Stimulated activated CD4-positive, alpha-beta T cell treated with anti-CD3 and anti-CD28 coated beads, Interleukin-12 subunit alpha, Interleukin-12 subunit beta, amount 100 ng/mL, for 24 hours (primary cell): ENCODE measurements at regions not wholly inside any gene's neighbourhood (a gene's known extent, or its start where the extent isn't known, plus 50 kb on each side); places are given as distances from the start of the nearest gene placed in this dataset.

Experiments used
- DNase-seq, 2 experiments: peaks; one replicate each; pipeline ENCODE4 v3.0.0-alpha.2; 2020; ENCODE audit warnings: low read depth in 2 of 2

DNA sequence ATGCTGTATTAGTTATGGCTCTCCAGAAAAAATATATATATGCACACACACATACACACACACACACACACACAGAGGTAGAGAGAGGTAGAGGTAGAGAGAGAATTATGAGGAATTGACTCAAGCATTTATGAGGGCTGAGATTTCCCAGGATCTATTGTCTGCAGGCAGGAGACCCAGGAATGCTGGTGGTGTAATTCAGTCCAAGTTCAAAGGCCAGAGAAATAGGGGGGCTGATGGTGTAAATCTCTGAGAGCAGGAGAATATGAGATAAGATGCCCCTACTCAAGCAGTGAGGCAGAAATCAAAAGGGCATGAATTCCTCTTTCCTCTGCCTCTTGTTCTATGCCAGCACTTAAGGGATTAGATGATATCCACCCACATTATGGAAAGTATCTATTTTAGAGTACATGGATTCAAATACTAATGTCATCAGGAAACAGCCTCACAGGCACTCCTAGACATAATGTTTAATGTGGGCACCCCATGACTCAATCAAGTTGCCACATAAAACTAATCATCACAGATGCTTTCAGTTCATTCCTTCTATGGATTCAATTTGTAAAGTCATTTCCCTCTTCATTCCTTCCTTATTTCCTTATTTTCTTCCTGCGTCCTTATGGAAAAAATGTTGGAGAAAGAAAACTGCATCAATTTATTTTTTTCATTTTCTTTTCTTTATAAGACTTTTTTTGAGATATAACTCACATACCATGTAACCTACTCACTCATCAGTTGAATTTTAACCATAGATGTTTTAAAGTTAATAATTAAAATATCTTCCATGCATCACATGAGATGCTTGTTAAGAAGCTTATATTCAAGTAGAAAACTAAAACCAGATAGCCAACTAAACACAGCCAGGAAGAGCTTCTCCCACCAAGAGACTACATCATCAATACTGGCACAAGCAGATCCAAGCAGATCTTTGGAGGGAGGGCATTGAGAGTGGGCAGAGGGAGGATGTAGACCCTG, 406.2 kb downstream of the MBD2 start:
- DNase-seq, result no peak

DNA sequence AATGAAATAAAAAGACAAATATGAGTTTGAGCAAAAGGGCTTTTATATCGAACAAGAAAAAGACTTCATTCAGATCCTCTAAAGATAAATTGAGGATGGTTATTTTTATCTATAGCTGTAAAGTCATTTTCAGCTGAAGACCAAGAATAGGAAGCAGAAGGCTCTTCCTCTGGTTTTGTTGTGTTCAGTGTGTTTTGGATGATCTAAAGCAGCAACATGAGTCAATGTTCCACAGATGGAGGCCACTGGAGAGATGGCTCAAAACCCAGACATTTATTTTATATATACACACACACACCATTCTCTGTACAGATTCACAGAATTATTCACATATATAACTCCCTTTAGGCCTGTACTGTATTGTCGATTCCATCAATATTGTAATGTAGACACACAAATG, 424.3 kb downstream of the MBD2 start:
- DNase-seq, result no peak

DNA sequence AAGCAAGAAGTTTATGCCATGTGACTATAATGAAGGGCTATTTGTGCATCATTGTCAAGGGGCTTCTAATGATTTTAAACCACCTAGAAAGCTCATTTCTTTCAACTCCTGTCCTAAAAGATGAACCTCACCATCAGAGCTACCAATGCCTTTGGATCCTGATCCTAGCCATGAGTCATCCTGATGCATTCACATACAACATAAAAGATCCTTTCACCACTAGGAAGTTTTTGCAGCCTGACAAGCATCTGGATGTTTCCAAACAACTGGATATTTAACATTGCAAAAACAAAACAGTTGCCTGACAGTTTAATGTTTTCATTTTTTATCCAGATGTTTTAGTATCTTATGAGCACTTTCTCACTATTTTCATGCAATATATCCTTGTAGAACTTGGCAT, 425.3 kb downstream of the MBD2 start:
- no peak for DNase-seq

DNA sequence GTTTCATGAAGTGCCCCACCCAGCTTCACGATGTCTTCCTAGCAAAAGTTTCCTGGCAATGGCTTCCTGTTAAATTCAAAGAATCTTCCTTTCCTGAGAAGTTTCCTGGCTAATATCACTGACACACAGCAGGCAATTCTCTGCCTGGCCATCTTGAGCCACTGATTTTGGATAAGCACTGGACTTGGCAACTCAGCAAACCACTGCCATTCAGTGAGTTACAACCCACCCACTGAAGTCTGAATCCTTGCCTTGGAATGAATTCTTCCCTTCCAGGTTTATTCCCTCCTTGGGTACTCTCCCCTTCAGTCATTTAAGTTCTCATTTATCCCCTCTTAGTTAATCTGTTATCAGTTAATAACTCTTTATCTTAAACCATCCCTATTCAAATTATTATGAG, 426.0 kb downstream of the MBD2 start:
- DNase-seq, result no peak

DNA sequence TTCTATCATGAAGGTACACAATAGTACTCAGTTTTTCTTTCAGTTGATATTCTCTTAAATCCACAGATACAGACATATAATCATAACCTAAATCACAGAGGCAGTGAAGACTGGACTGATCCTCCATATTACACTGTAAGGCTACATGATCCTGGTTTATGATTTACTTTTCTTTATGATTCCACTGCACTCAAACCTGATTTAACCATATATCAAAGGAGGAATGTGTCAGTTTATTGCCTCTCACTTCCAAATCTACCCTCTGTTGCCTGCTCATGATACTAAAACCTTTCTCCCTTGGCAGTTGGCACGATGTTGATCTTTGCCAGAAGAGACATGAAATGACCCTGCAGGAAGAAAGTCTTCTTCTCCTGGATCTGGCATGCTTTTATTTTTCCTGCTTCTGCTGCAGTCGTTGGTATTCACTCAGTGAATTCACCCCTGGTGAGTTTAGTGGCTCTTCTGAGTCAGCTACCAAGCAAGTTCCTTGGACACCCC, 426.4 kb downstream of the MBD2 start:
- no peak for DNase-seq

DNA sequence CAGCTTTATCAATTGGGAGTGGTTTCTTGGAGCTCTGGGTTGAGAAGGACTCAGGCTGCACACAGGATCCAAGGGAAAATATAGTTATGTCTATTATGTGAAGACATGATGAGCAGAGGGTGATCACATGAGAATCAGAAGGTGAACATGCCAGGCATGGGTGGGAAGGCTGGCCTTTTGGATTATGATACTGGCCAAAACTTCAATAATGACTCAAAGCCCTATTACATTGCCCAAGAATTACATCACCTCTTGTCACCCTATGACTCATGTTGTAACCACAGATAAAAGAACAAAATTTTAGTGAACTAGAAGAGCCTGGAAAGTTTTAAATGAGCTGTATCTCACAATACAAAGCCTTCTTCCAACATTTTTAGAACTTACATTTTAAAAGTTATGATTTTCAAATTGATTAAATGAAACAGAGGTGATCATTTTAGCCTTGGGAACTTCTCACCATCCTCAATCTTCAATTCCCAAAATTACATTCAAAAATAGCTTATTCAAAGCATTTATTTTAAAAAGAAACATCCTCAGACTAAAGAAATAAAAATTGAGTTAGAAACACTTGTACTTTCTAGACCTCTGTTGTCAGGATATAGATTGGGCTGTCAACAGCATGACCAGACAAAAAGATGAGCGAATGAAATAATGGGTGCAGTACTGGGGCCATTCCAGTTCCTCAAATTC, 428.3 kb downstream of the MBD2 start:
- DNase-seq, result no peak

DNA sequence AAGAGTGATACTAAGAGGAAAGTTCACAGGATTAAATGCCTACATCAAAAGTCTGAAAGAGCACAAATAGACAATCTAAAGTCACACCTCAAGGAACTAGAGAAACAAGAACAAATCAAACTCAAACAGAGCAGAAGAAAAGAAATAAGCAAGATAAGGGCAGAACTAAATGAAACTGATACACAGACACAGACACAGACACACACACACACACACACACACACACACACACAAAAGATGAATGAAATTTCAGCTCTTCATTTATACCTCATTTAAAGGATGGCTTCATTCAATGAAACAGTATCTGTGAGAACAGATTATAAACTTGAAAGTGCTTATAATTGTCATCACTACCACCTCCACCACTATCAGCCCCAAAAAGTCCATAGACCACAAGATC, 428.9 kb downstream of the MBD2 start:
- no peak for DNase-seq

DNA sequence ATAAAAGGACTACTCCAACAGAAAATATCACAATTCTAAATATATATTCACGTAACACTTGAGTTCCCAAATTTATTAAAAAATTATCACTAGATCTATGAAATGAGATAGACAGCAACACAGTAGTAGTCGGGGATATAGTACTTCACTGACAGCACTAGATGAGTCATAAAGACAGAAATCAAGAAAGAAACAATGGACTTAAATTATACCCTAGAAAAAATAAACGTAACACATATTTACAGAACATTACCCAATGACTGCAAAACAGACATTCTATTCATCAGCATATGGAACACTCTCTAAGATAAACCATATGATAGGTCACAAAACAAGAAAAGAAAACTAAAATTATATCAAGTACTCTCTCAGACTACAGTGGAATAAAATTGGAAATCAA, 429.4 kb downstream of the MBD2 start:
- no peak for DNase-seq

DNA sequence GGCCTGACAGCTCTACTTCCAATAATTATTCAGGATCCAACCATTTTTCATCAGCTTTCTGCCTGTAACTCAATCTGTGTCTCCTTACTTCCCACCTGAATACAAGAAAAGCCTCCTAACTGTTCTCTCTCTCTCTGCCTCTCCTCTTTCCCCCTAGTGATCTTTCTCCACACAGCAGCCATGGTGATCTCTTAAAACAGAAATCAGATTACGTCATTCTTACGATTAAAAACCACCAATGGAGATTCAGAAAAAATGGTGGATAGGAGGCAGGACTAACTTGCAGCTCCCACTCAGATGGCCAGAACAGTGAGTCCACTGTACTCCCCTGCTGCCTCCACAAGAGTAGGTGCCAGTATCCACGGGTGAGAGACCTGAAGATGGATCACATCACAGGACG, 431.7 kb downstream of the MBD2 start:
- DNase-seq, result no peak

DNA sequence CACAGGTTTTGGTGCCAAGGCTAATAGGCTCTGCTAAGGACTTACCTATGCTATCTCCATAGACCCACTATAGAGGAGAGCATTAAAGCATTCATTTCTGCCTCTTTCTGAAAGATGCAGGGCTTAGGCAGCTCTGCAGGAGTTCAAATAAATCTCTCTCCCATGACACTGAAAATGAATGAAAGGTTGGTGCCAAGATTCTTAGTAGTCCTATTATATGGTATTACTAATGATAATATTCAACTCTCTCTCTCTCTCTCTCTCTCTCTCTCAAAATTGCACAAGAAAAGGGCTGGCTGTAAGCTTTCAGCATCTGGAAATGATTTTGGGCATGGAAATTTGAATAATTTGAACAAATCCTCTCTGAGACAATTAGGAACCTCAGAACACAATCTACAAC, 433.7 kb downstream of the MBD2 start:
- no peak for DNase-seq

DNA sequence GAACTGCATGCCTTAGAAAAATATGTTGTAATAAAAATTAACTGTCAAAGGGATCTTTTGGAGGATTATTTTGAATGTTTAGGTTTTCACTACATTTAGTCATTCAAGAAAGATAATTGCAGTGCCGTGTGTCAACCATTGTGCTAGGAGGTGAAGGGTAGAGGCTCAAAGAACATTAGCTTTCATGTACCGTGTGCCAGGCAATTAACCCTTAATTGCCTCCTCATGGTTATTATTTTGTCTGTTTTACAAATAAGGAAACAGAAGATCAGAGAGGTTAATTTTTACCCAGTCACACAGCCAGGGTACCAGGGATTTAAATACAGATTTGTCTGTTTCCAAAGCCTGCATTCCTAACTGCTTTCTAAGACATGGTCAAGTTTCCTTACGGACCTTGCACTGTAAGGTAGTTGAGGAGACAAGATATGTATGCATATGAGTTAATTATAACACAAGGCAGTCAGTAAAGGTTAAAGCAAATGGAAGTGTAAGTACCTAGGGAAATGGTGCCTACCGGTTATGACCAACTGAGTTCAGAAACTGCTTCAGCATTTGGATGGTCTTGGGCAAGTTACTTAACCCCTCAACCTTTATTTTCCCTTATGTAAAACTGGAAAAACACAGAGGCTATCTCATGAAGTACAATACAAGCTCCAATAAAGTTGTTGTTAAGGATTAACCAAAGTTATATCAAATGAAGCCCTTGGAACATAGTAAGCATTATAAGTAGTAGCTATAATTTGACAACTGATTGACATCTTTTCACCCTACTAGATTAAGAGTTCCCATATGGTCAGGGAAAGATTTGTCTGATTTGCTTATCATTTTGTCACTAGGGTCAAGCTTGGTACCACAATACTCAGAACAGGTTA, 434.9 kb downstream of the MBD2 start:
- DNase-seq, result no peak

DNA sequence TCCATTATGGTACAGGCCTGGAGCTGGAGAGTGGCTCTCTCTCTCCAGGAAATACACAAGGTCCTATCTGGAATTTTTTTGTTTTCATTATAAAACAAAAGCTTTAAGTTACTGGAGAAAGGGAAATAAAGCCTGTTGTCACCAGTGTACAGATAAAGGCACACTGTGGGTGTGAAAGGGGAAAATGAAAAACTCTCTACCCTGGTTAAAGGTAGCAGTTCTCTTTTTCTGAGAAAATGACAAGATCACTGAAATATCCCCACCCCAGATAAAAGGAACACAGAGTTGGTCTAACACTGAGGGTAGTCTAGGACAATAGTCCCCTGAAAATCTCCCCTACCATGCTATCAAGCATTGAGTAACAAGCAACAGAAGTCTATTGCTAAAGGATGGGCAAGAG, 438.7 kb downstream of the MBD2 start:
- DNase-seq, result no peak

DNA sequence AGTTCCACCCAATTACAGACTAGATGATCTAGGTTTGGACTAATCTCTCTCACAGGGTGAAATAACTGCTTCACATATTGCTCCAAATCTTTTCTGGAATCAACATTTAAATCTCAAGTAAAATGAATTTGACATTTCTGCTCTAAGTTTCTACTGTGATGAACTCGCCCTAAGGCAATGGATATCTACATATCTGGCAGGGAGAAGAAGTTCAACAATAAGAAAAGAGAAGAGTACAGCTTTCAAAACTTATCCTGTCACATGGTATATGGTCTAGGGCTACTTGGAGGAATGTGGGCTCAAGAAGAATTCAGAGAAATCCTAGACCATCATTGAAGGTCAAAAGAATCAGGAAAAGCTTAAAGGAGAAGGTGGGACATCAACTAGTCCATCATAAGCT, 440.2 kb downstream of the MBD2 start:
- no peak for DNase-seq

DNA sequence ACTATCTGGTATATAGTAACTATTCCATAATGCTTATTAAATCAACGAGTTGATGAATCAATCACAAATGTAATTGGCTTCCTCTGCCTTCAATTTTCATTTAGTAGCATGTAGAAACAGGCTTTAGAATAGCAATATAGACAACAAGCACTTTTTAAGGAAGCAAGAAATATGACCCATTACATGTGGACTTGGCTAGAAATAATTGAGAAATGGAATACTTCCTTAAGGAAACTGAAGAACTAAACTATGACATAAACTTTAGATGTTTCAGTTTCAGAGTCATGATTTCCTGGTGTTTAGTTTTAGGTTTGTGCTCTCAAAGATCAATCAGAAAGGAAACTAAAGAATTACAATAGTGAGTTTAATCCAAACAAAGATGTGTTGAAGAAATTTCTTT, 443.8 kb downstream of the MBD2 start:
- DNase-seq, result no peak

DNA sequence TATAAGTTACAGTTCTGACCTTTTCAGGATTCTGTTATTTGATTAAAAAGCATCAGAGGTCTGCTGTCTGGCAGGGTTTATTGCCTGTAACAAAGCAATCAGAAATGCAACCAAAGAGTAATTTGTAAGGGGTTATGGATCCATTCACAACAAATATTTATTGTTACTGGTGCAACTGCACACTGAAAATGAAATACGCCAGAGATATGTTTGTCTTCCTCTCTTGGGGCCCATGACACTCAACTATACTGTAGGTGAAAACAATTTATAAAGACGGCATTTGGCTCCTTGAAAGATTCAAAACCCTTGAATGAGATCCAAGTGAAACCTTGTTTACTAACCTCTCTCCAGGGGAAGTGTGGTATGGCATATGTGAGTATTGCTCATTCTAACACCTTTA, 452.2 kb downstream of the MBD2 start:
- DNase-seq, result no peak

DNA sequence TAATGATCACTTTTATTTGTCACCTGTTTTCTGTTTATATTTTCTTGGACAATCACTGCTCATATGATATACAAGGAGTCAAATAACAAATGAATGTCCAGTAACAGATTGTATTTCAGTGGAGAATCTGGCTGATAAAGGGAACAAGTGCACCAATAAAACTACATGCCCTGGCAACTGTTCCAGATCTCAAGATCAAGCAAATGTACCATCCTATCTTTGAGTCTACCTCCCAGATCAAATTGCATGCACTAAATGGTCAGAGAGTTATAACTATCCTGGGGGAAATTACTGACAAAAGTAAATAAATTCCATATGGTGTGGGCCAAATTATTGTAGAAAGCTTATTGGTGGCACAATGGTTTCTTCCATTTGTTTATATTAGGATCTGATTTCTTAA, 452.8 kb downstream of the MBD2 start:
- no peak for DNase-seq

DNA sequence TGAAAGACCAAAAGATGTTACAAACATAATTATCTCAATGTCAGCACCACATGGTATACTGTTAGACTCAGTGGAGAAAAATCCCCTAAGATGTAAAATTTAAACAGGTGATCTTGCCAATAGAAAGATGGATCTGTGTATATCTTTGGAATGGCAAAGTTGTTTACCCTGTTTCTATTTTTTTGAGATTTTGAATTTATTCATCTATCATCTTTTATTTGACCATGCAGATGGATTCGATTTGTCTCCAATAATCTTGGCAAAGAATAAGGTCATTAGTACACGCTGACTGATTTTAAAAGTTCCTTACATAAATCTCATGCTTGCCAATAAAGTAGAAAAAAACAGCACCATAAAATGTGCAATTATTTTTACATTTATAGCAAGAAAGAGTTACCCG, 459.3 kb downstream of the MBD2 start:
- no peak for DNase-seq

DNA sequence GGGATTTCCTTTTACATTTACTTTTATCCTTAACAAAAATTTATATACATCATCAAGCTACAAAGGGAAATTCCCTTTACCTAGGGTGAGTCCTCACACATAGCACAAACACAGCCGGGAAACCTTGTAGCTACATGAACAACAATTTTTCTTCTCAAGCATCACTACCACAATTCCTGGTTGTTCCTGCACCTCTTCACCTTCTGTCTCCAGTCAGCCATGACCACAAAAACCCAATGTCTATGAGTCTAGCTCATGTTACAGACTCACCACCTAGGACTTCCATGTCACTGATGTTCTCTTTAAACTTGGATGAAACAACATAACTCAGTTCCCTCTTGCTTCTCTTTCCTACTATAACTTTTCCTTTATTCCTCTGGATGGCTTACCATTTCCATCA, 460.4 kb downstream of the MBD2 start:
- DNase-seq, result no peak

DNA sequence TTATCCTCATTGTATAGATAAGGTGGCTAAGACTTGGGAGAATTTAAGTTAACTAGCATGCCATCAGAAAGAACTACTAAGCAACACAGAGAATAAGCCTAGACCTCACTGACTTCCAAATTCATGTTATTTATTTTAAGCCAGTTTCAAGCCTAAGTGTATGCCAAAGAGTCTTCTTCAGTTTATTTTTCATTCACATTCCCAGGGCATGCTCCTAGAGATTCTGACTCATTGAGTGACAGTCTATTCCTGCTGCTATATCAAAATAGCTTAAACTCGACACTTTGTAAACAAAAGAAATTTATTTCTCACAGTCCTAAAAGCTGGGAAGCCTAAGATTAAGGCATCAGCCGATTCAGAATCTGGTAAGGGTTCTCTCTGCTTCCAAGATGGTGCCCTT, 467.1 kb downstream of the MBD2 start:
- no peak for DNase-seq

DNA sequence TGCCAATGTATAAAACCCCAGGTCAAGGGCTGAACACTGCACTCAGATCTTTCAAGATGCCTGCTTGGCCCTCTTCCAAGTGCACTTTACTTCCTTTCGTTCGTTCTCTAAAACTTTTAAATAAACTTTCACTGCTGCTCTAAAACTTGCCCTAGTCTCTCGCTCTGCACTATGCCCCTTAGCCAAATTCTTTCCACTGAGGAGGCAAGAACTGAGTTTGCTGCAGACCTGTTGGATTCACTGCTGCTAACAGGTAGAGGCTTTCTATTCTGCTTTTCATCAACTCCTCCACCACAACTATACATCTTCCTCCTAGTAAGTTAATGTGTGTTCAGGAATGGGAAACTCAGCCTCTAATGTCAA, 467.9 kb downstream of the MBD2 start:
- DNase-seq, result no peak

DNA sequence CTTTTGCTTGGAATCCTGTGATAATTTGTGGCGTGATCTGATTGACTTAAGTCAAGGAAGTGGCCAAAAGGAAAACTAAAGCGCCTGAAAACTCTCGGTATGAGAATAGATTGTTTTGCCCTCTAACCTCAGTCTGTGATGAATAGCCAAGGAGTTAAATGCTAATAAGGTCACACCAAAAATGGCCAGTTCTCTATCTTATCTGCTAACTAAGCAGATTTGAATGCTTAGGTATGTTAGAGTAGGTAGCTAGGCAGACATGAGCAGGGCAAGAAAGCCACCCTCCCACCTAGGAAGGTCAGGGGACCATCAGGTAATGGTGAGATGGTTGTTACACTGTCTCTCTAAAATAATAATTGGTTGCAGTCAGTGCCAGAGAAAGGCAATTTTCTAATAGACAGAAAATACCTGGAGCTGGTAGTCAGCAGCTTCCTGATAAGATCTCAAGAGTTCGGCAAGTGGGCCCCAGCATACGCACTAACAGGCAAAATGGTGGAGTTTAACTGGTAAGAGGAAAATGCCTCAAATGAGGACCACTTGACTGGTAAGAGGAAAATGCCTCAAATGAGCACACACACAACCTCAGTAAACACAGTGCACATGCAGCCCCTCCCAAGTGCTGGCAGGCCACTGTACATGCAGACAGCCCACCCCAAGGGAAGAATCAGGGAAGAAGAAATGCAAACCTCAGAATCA, 468.4 kb downstream of the MBD2 start:
- DNase-seq, result no peak

DNA sequence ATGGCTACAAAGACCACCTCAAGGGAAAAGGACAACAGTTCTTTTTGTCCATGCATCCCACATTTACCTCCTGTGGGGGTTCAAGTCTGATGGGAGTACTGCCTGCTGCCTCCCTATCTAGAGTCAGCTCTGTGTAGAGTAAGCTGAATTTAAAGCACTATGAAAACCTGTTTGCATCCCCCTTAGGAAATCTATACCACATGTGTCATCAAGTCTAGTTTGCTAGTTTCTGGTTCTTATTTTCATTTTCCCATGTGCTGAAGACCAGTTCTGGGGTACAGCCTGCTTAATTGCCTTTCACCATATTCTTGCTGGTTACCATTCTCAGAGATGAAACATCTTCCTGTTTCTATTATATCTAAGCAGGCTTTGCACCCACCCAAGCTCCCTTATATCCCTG, 470.3 kb downstream of the MBD2 start:
- DNase-seq, result no peak
